Amniotic stem cell (primary cell): ENCODE measurements at regions not wholly inside any gene's neighbourhood (a gene's known extent, or its start where the extent isn't known, plus 50 kb on each side); places are given as distances from the start of the nearest gene placed in this dataset.

ENCODE experiments used
- DNase-seq: peaks from one replicate; lab custom pipeline; 2025; lab: John Stamatoyannopoulos, UW

DNA sequence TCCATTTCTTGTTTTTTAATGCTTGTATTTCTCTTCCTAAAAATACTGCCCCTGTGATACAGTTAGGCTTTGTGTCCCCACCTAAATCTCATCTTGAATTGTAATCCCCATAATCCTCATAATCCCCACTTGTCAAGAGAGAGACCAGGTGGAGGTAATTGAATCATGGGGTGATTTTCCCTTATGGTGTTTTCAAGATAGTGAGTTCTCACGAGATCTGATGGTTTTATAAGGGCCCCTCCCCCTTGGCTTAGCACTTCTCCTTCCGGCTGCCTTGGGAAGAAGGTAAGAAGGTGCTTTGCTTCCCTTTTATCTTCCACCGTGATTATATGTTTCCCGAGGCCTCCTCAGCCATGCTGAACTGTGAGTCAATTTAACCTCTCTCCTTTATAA lies 227.4 kb downstream of the MAN2A1 start:
- no peak for DNase-seq

GRCh38 chr5:109917966-109918365 lies 228.2 kb downstream of the MAN2A1 start:
- no peak for DNase-seq

DNA sequence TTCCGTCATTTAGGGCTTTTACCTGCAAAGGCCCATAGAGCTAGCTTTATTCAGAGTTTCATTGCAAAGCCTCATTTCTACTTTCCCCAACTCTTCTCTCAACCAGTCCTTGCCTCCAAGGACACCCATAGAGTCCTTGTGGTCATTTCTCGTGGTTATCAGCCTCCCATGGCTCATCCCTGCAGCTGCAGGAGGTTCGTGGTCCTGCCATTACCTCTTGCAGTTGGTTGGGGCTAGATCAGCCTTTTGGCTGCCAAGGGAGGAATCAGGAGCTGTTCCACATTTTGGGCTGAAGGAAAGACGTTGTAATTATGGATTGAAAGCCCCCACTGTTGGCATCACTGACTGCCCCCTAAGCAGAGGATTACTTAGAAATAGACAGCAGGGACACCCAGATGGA lies 231.0 kb downstream of the MAN2A1 start:
- no peak for DNase-seq

DNA sequence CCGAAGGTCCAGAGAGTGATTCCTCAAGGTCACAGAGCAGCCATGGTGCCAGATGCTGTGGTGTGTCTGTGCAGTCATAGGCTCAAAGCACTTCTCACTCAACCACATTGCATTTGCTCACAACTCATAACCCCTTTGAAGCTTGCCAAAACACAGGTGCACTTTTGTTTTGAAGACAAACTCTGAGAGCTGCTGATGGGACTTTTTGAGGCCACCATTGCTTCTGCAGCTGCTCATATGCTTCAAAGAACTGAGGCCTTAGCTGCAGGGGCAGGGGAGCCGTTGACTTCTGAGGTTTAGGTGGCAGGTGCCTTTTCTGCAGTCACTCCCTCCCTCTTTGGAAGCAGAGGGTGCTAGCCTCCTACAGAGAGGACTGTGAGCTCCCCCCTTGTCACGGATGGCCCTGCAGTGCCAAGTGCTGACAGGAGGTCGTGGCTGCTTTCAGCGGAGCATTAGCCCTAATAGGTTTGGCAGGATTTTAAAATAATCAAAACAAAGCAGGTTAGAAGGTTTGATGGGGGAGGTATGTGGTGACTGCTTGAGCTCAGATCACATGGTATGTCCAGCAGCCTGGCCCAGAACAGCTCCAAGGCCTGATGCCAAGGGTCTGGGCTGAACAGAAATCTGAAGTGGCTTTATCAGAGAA lies 232.1 kb downstream of the MAN2A1 start:
- no peak for DNase-seq

- no peak for DNase-seq
Measured at GRCh38 chr5:109922381-109922995, 232.8 kb downstream of the MAN2A1 start.

GRCh38 chr5:109923205-109923604 lies 233.5 kb downstream of the MAN2A1 start:
- no peak for DNase-seq

DNA sequence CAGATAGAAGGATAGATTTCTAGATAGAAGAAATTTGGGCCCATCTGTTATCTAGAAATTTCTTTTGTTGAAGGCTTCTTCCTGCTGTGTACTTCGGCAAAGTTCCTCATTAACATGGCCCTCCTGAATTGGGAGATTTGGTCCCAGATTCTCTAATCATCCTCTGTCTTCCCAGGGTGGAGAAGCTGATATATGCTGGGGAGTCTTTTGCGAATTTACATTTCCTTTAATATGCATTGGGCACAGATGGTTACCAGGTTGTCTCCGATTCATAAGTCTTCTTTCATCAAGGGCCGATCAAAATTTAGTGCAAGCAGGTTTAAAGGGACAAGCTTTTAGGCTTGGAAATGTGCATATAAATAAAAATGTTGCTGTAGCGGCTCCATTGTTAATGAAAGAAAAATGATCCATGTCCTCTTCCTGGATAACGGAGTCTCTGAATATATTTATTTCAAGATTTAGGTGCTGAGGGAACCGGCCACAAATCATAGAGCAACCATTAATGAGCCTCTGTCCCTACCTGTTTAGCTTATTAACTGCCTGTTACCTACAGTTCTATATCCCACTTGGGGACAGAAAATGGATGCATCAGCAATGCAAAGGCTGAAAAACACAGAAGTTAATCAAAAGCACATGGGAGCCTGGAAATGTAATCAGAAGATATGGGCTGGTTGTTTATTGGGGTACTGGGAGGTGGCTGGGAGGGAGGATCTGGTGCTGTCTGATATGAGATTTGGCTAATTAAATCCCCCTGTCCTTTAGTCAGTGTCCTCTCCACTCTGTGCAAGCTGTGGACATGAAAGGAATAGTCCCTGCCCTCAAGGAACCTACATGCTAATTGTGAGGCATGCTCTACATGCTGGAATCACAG lies 234.7 kb downstream of the MAN2A1 start:
- no peak for DNase-seq

DNA sequence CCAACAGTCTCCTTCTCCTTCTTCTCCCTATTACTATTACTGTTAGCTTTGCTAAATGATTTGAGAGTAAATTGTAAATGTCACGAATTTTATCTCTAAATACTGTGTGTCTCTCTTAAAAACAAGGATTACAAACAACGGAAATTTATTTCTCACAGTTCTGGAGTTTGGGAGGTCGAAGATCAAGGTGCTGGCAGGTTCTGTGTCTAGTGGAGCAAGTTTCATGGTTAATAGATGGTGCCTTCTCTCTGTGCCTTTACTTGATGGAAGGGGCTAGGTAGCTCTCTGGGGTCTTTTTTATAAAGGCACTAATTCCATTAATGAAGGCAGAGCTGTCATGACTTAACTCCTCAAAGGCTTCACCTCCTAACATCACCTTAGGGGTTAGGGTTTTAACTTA lies 237.9 kb downstream of the MAN2A1 start:
- no peak for DNase-seq

GRCh38 chr5:109928046-109928445 lies 238.3 kb downstream of the MAN2A1 start:
- no peak for DNase-seq

DNA sequence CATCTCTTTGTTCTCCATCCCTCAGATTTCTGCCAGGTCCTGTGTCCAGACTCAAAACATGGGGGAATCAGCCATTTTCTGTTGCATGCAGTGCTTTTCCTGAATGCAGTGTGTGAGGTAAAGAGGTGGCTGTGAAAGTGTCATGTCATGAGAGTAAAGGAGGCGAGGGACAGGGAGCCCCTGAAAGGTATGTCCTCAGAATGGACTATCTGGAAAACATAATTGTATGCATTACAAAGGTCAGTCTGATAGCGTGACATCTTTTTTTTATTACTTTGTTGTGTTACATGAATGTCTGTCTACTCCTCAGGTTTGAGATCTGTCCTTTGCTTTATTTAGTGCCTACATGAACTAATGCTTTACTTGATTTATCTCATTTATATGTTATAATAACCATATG lies 239.1 kb downstream of the MAN2A1 start:
- no peak for DNase-seq

DNA sequence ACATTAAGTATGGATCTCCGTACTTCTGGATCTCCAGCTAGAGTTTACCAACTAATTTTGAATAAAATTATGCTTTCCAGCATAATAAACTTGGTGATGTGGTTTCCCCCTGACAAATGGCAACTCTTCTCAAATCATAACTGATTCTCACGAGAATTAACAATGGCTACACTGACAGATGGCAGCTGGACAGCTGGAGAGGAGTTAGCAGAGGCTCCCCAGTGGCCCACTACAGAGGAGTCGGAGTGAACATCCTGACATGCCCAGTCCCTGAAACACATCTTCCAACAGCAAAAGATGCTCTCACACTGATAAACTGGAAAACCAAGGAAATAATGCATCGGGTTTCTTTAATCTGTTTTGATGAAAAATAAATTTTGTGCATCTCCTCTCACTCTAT lies 239.6 kb downstream of the MAN2A1 start:
- DNase-seq: no peak

- DNase-seq: no peak
Measured at GRCh38 chr5:109929911-109930310, 240.2 kb downstream of the MAN2A1 start.

DNA sequence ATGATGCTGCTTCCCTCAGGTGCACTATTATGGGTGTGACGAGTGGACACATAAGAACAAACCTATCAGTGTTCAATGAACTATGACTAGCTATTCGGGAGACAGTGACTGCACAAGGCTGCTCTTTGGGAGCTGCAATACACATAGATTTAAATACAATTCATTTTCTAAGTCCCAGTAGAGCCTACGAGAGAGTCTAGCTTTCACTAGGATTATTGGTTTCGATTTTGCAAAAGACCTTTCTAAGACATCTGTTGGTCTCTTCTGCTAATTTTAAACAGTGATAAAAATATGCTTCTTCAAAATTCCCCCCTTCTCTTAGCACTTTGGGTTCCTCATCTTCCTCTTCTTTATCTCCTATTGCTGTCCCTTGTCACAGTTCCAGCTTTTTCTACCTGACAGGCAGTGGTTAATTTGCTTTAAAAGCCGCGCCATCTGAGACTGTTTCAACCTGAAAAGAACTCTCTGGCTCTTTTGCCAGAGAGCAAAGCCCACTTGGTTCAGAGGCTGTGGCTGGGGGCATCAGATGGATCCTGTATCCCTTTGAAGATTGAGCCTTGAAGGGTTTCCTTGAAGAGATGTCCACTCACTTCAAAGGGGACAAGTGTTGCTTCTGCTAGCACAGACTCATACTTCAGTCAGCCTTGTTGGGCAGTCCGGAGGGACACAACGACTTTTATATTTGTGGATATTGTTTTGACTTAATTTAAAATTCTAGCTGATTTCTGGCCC lies 241.5 kb downstream of the MAN2A1 start:
- no peak for DNase-seq

DNA sequence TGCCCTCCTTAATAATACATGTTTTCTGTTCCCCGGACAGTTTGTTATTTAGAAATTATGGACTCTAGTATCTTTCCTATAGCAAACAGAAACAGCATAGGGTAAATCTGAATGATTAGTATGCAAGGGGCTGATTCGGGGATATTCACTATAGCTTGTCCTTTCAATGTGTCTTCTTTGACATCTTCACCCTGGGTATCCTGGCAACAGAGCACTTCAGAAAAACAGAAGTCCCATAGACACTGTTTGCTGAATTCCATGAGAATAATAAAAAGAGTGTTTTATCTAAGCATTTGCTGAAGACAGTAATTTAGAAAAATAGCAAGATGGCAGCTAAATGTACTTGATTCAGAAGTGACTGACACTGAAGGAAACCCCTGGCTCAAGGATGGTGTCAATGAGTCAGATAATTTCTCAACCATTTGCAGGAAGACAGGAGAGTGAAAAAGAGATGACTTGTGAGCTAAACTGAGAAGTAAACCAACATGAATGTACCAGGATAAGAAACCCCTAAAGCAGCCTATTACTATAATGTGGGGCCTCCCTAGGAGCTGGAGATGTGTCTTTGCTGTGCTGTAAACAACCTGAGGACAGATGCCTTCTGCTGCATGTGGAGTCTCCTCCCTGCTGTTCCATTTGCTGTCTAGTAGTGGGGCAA lies 246.2 kb downstream of the MAN2A1 start:
- no peak for DNase-seq

DNA sequence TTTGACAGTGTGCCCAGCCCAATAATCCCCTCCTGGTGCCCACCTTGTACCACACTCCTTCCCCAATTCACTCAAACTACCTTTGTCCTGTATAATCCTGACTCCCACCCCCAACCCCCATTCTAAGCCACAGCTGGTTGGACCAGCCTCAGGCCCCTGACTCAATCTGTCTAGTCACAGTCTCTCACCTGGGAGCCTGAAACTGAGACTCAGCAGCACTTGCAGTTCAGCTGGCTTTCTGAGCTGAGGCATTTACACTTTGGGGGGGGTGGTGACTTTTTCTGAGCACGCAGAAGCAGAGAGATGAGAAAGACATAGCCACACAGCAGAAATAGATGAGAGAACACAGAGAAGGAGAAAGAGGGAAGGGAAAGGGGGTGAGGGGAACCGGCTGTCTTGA lies 247.3 kb downstream of the MAN2A1 start:
- DNase-seq: no peak

GRCh38 chr5:109937951-109938350 lies 248.2 kb downstream of the MAN2A1 start:
- DNase-seq: no peak

- no peak for DNase-seq
Measured at GRCh38 chr5:109938453-109938852, 248.7 kb downstream of the MAN2A1 start.

DNA sequence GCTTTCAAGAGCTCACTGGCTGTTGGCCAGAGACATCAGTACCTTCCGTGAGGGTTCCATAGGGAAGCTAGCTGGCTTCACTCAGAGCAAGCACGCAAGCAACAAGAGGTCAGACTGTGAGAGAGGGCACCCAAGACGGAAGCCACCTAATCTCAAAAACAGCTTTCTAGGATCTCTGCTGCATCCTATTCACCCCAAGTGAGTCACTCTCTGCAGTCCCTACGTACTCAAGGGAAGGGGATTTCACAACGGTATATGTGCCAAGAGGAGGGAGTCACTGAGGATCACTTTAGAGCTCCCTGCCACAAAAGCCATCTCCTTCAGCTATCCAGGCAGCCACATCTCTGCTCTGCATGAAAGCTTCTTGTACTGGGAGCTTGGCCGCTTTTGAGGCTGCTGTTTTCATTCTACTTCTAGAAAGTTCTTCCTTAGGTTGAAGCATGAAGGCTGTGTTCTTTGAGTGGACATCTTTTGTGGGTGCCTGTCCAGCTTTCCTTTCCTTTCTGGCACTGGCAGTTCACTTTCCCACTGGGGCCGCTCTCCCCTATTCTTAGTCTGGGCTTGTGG lies 249.5 kb downstream of the MAN2A1 start:
- no peak for DNase-seq

DNA sequence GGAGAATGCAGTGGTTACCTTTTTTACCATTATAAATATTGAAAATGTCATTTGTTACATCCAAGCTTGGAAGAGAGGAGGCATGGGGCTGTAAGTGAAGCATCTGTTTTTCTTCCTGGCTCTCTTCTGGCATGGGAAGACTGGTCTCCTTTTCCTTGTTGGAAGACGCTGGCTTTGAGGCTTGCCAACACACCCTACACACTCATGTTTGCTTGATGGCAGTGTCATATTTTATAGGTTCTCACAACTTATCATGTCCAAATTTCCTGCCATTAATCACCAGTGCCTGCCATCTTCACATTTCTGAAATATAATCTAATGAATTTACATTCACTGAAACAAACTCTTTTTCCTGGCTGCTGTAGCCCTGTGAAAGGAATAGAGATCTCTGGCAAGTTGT lies 252.9 kb downstream of the MAN2A1 start:
- no peak for DNase-seq

DNA sequence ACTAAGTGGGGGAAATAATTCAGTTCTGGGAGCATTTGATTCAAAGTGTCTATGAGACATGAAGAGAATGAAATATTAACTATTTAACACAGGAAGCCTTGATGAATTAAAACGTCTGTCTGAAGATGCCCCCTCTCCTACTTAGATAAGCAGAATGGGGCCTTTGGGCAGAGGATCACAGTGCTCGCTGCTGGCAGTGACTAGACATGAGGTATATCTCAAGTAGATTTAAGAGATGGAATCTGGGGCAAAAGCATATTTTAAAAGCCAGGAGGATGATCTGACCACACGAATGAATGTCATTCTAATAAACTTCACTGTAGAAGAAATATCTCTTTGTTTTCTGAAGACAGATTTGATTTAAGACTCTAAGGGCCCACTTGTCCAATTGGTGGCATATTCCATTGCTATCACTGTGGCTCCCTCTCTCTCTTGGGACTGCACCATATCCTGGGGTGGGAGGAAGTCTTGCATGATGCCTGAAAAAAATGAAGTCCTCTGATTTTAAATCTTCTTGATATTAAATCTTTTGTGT lies 254.0 kb downstream of the MAN2A1 start:
- no peak for DNase-seq

- no peak for DNase-seq
Measured at GRCh38 chr5:109944461-109944860, 254.7 kb downstream of the MAN2A1 start.
